ENCODE measurements at regions not wholly inside any gene's neighbourhood (a gene's known extent, or its start where the extent isn't known, plus 50 kb on each side); places are given as distances from the start of the nearest gene placed in this dataset.
"Not testable (repeated sequence)": the region's sequence is repeated elsewhere in the genome, so short reads cannot be mapped to it uniquely, and the experiment has no call there.

GRCh38 chr2:199556527-199557285, 99.0 kb upstream of the SATB2 start:
- no peak for DNase-seq

- no peak for DNase-seq
Measured at GRCh38 chr2:199554026-199554425, 96.3 kb upstream of the SATB2 start.

- DNase-seq: no peak
Measured at GRCh38 chr2:199552141-199552540, 94.4 kb upstream of the SATB2 start.

GRCh38 chr2:199543606-199544172, 86.0 kb upstream of the SATB2 start:
- no peak for DNase-seq

- DNase-seq: no peak
Measured at GRCh38 chr2:199535445-199536177, 77.9 kb upstream of the SATB2 start.

- DNase-seq: not testable (repeated sequence)
Measured at GRCh38 chr2:199533873-199534272, 76.1 kb upstream of the SATB2 start.

- no peak for DNase-seq
Measured at GRCh38 chr2:199527071-199527470, 69.3 kb upstream of the SATB2 start.

- DNase-seq: no peak
Measured at GRCh38 chr2:199524689-199525574, 67.2 kb upstream of the SATB2 start.

- DNase-seq: no peak
Measured at GRCh38 chr2:199509403-199509802, 51.7 kb upstream of the SATB2 start.
